H9 (cell line): ENCODE measurements at regions not wholly inside any gene's neighbourhood (a gene's known extent, or its start where the extent isn't known, plus 50 kb on each side); places are given as distances from the start of the nearest gene placed in this dataset.

Experiments used
- DNase-seq: peaks from one replicate; pipeline ENCODE4 v3.0.0-alpha.2; 2017
- H2AFZ ChIP-seq: one replicate; pipeline ENCODE4 v1.6.1; 2013; ENCODE audit warnings: mild to moderate bottlenecking, low read length, control low read depth, moderate library complexity
- H2AK5ac ChIP-seq: 2 replicates; pipeline ENCODE4 v1.6.1; 2013; ENCODE audit warnings: low read length, control low read depth, mixed read lengths; ENCODE audit not compliant: insufficient read length
- H2BK120ac ChIP-seq: one replicate; pipeline ENCODE4 v1.6.1; 2013; ENCODE audit warnings: low read depth, mild to moderate bottlenecking, low read length, control low read depth, inconsistent platforms; ENCODE audit not compliant: poor library complexity, severe bottlenecking
- H2BK12ac ChIP-seq: 2 replicates; pipeline ENCODE4 v1.6.1; 2013; ENCODE audit warnings: low read length, control low read depth, mixed read lengths, low read depth; ENCODE audit not compliant: insufficient read length
- H2BK15ac ChIP-seq: 2 replicates; pipeline ENCODE4 v1.6.1; 2013; ENCODE audit warnings: low read depth, low read length, control low read depth
- H2BK20ac ChIP-seq: one replicate; pipeline ENCODE4 v1.6.1; 2013; ENCODE audit warnings: low read depth, mild to moderate bottlenecking, low read length, control low read depth, inconsistent platforms; ENCODE audit not compliant: poor library complexity, severe bottlenecking
- H2BK5ac ChIP-seq: 2 replicates; pipeline ENCODE4 v1.6.1; 2013; ENCODE audit warnings: low read length, control low read depth, mixed read lengths; ENCODE audit not compliant: insufficient read length
- H3K14ac ChIP-seq: 2 replicates; pipeline ENCODE4 v1.6.1; 2013; ENCODE audit warnings: low read length, control low read depth; ENCODE audit not compliant: insufficient read depth
- H3K18ac ChIP-seq: 2 replicates; pipeline ENCODE4 v1.6.1; 2013; ENCODE audit warnings: low read depth, mild to moderate bottlenecking, mixed read lengths, low read length, control low read depth; ENCODE audit not compliant: insufficient read length
- H3K23ac ChIP-seq: 2 replicates; pipeline ENCODE4 v1.6.1; 2013; ENCODE audit warnings: low read length, control low read depth, mixed read lengths, low read depth; ENCODE audit not compliant: insufficient read length
- H3K23me2 ChIP-seq: 2 replicates; pipeline ENCODE4 v1.6.1; 2013; ENCODE audit warnings: low read depth, mild to moderate bottlenecking, mixed read lengths, low read length, control low read depth; ENCODE audit not compliant: insufficient read length, poor library complexity, severe bottlenecking
- H3K27ac ChIP-seq: 2 replicates; pipeline ENCODE4 v1.5.1; 2013; ENCODE audit warnings: low read length, control low read depth, mixed read lengths, low read depth; ENCODE audit not compliant: insufficient read length
- H3K27me3 ChIP-seq: 2 replicates; pipeline ENCODE4 v1.6.1; 2013; ENCODE audit warnings: low read length, control low read depth, inconsistent platforms; ENCODE audit not compliant: insufficient read depth
- H3K4ac ChIP-seq: 2 replicates; pipeline ENCODE4 v1.6.1; 2013; ENCODE audit warnings: low read depth, mild to moderate bottlenecking, control low read depth, inconsistent platforms, low read length, moderate library complexity
- H3K4me1 ChIP-seq: 2 replicates; pipeline ENCODE4 v1.6.1; 2013; ENCODE audit warnings: low read length, control low read depth, inconsistent platforms; ENCODE audit not compliant: insufficient read depth
- H3K4me2 ChIP-seq: 2 replicates; pipeline ENCODE4 v1.6.1; 2013; ENCODE audit warnings: low read length, control low read depth, mixed read lengths; ENCODE audit not compliant: insufficient read length, insufficient read depth
- H3K56ac ChIP-seq: 2 replicates; pipeline ENCODE4 v1.6.1; 2013; ENCODE audit warnings: low read depth, mild to moderate bottlenecking, mixed read lengths, low read length, control low read depth; ENCODE audit not compliant: insufficient read length
- H3K79me1 ChIP-seq: 2 replicates; pipeline ENCODE4 v1.6.1; 2013; ENCODE audit warnings: low read depth, mild to moderate bottlenecking, moderate library complexity, low read length, control low read depth, inconsistent platforms; ENCODE audit not compliant: insufficient read depth, poor library complexity, severe bottlenecking
- H3K79me2 ChIP-seq: 2 replicates; pipeline ENCODE4 v1.6.1; 2013; ENCODE audit warnings: low read length, control low read depth, inconsistent platforms; ENCODE audit not compliant: insufficient read depth
- H3K9ac ChIP-seq: 2 replicates; pipeline ENCODE4 v1.6.1; 2013; ENCODE audit warnings: low read length, control low read depth, mixed read lengths; ENCODE audit not compliant: insufficient read length; ENCODE audit errors: extremely low read depth
- H3K9me3 ChIP-seq: one replicate; pipeline ENCODE4 v1.6.1; 2013; ENCODE audit warnings: low read depth, low read length, inconsistent platforms; ENCODE audit not compliant: control insufficient read depth
- H3T11ph ChIP-seq: one replicate; pipeline ENCODE4 v1.6.1; 2013; ENCODE audit warnings: mild to moderate bottlenecking, low read length, control low read depth, inconsistent platforms
- H4K20me1 ChIP-seq: one replicate; pipeline ENCODE4 v1.6.1; 2013; ENCODE audit not compliant: control insufficient read depth, insufficient read length, insufficient read depth
- H4K5ac ChIP-seq: 2 replicates; pipeline ENCODE4 v1.6.1; 2013; ENCODE audit warnings: low read depth, mild to moderate bottlenecking, mixed read lengths, low read length, control low read depth; ENCODE audit not compliant: insufficient read length
- H4K8ac ChIP-seq: replicated peaks from 2 replicates; pipeline ENCODE4 v1.6.1; 2013; ENCODE audit warnings: low read length, control low read depth, mixed read lengths, low read depth; ENCODE audit not compliant: insufficient read length
- H4K91ac ChIP-seq: 2 replicates; pipeline ENCODE4 v1.6.1; 2013; ENCODE audit warnings: low read depth, mild to moderate bottlenecking, moderate library complexity, mixed read lengths, low read length, control low read depth; ENCODE audit not compliant: insufficient read length
- H3K27ac Mint-ChIP-seq, 3 experiments: 2 replicates in 2 of 3; 3 replicates in 1 of 3; pipeline ENCODE4 v1.8.0; 2020 to 2021; ENCODE audit warnings: mixed read lengths in 3 of 3, mild to moderate bottlenecking in 1 of 3, moderate library complexity in 1 of 3
- H3K27me3 Mint-ChIP-seq: 2 replicates; pipeline ENCODE4 v1.8.0; 2021; ENCODE audit warnings: low read depth, mild to moderate bottlenecking, moderate library complexity, mixed read lengths
- H3K36me3 Mint-ChIP-seq, 3 experiments: 2 replicates in 2 of 3; 3 replicates in 1 of 3; pipeline ENCODE4 v1.8.0; 2020 to 2021; ENCODE audit warnings: low read depth in 3 of 3, mixed read lengths in 3 of 3; ENCODE audit not compliant: insufficient read depth in 1 of 3
- H3K4me1 Mint-ChIP-seq, 2 experiments: 2 replicates each; pipeline ENCODE4 v1.8.0; 2020; ENCODE audit warnings: mixed read lengths in 2 of 2
- H3K4me3 Mint-ChIP-seq, 2 experiments: 2 replicates in 1 of 2; 3 replicates in 1 of 2; pipeline ENCODE4 v1.8.0; 2020 to 2021; ENCODE audit warnings: mild to moderate bottlenecking in 2 of 2, mixed read lengths in 2 of 2, moderate library complexity in 1 of 2
- H3K9me3 Mint-ChIP-seq, 2 experiments: 2 replicates in 1 of 2; 3 replicates in 1 of 2; pipeline ENCODE4 v1.8.0; 2020; ENCODE audit warnings: mild to moderate bottlenecking in 2 of 2, mixed read lengths in 2 of 2, moderate library complexity in 1 of 2
- WGBS: extraction: QIAGEN DNeasy Blood & Tissue Kit; methylation state at CpG from one replicate; pipeline ENCODE4 v1.1.7; 2013; ENCODE audit warnings: missing lambda C conversion rate, low lambda C conversion rate, mixed read lengths; ENCODE audit not compliant: insufficient read length; ENCODE audit errors: extremely low coverage; 5-methylcytosine and 5-hydroxymethylcytosine counted together
- TF ChIP-seq, protein P1 (sequence below): fragments of 200-600 bp; sonication (generic); conservative IDR thresholded peaks from 3 replicates; pipeline ENCODE4 v1.8.0; 2021; ENCODE audit warnings: antibody characterized with exemption, mild to moderate bottlenecking

DNA sequence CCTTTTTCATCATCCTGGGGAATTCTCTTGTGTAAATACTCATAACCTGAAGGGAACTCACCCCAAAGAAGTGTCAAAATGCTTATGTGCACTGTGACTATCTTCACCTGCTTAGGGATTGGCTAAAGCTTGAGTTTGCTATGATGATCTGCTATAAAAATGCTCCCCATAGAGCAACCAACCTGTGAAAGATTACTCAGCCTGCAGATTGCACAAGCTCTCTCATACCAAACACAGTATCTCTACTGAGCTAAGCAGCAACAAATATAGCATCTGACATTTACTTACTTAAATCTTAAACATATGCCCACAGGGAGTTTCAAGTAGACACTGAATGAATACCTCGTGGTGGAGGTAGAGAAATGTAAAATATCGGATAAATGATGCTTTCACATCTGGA lies 725.8 kb downstream of the MRPL39 start:
- Histone ChIP-seq H3K56ac (no peak overlapping the region), H3K4me2 (no peak overlapping the region), H2BK12ac (no peak overlapping the region), H4K91ac (no peak overlapping the region), H3K18ac (no peak overlapping the region), H3K27me3 (no peaks in the 10 kb centered on the region), H2BK20ac (no peak overlapping the region), H3K14ac (no peak overlapping the region), H2BK5ac (no peak overlapping the region), H3K9ac (no peak overlapping the region), H4K20me1 (no peaks in the 10 kb centered on the region), H3K79me1 (no peaks in the 10 kb centered on the region), H2AFZ (no peak overlapping the region), H3K4ac (no peak overlapping the region), H3K23ac (no peak overlapping the region), H2AK5ac (no peak overlapping the region), H3K9me3 (no peaks in the 10 kb centered on the region), H4K8ac (no peak overlapping the region), H3T11ph (no peak overlapping the region), H2BK15ac (no peak overlapping the region), H3K4me1 (no peaks in the 10 kb centered on the region), H3K79me2 (no peaks in the 10 kb centered on the region), H3K23me2 (no peaks in the 10 kb centered on the region), H2BK120ac (no peak overlapping the region), H3K27ac (no peak overlapping the region), H4K5ac (no peak overlapping the region)
- DNase-seq = no peak
- Mint-ChIP-seq H3K36me3 (peaks cover 0 to 7% (median 6%) of the 10 kb centered on the region in 3 experiments; a peak in 6 of 7 replicates), H3K9me3 (peaks cover 46 to 62% of the 10 kb centered on the region in 2 experiments), H3K4me3 (no peak overlapping the region), H3K27me3 (no peaks in the 10 kb centered on the region; the same call in 1 of the 2 replicates), H3K4me1 (no peaks in the 10 kb centered on the region), H3K27ac (no peak overlapping the region)
- WGBS = no CpG with 5 or more reads among the region's 2 CpGs
- TF ChIP-seq, protein P1, sequence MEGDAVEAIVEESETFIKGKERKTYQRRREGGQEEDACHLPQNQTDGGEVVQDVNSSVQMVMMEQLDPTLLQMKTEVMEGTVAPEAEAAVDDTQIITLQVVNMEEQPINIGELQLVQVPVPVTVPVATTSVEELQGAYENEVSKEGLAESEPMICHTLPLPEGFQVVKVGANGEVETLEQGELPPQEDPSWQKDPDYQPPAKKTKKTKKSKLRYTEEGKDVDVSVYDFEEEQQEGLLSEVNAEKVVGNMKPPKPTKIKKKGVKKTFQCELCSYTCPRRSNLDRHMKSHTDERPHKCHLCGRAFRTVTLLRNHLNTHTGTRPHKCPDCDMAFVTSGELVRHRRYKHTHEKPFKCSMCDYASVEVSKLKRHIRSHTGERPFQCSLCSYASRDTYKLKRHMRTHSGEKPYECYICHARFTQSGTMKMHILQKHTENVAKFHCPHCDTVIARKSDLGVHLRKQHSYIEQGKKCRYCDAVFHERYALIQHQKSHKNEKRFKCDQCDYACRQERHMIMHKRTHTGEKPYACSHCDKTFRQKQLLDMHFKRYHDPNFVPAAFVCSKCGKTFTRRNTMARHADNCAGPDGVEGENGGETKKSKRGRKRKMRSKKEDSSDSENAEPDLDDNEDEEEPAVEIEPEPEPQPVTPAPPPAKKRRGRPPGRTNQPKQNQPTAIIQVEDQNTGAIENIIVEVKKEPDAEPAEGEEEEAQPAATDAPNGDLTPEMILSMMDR = no peak
